ENCODE measurements at regions not wholly inside any gene's neighbourhood (a gene's known extent, or its start where the extent isn't known, plus 50 kb on each side); places are given as distances from the start of the nearest gene placed in this dataset.

DNA sequence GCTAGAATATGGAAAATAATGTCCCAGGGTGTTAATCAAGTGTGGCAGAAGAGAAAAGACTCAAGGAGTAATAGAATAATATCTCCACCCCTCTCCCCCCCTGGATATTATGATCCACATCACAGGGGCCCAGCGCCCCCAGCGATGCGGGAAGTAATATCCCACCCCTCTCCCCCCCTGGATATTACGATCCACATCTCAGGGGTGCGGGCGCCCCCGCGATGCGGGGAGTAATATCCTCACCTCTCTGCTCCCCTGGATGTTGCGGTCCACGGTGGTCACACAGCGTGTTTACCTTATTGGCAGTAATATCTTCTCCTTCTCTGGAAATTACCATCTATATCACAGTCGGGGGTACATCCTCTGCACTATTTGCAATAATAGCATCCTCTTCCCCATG is 97.1 kb upstream of the OSBPL11 start:
- TF ChIP-seq, protein P1, sequence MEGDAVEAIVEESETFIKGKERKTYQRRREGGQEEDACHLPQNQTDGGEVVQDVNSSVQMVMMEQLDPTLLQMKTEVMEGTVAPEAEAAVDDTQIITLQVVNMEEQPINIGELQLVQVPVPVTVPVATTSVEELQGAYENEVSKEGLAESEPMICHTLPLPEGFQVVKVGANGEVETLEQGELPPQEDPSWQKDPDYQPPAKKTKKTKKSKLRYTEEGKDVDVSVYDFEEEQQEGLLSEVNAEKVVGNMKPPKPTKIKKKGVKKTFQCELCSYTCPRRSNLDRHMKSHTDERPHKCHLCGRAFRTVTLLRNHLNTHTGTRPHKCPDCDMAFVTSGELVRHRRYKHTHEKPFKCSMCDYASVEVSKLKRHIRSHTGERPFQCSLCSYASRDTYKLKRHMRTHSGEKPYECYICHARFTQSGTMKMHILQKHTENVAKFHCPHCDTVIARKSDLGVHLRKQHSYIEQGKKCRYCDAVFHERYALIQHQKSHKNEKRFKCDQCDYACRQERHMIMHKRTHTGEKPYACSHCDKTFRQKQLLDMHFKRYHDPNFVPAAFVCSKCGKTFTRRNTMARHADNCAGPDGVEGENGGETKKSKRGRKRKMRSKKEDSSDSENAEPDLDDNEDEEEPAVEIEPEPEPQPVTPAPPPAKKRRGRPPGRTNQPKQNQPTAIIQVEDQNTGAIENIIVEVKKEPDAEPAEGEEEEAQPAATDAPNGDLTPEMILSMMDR (conservative IDR thresholded peaks at IDR 0.05 in 1 of 2, IDR thresholded peaks at IDR 0.05 in 1 of 2; ENCODE audit: extremely low read depth in 1 of 2, insufficient read depth in 1 of 2, low read depth in 1 of 2, low read length in 2 of 2), result no peak
- TF ChIP-seq EZH2 (IDR thresholded peaks at IDR 0.05; ENCODE audit: borderline replicate concordance, low read length), result no peak
